K562 (cell line): ENCODE measurements at regions not wholly inside any gene's neighbourhood (a gene's known extent, or its start where the extent isn't known, plus 50 kb on each side); places are given as distances from the start of the nearest gene placed in this dataset.

Experiments
- ATAC-seq: fragments of 200-7000 bp; cut with Tn5 transposase; 3 replicates; pipeline ENCODE4 v1.9.1; 2020; ENCODE audit warnings: moderate library complexity
- BruUV-seq: library from RNA; stranded (reverse); fragments of 400-500 nt; replicated peaks from 2 replicates; lab custom pipeline; 2021; lab: Mats Ljungman, UMichigan
- CTCF ChIA-PET: fragments of 300-600 bp; formaldehyde crosslinking; extraction: SDS; loops from one replicate; lab custom pipeline; 2021; ENCODE audit warnings: low intra/inter-chr PET ratio; lab: Yijun Ruan, JAX
- POLR2A ChIA-PET: fragments of 300-600, 350-650 bp; sonication (Branson Sonifier 250); formaldehyde crosslinking; extraction: SDS; loops from one replicate; lab custom pipeline; 2021; ENCODE audit warnings: antibody characterized with exemption, inconsistent platforms; lab: Yijun Ruan, JAX
- DNase-seq, 4 experiments: peaks; one replicate each; pipeline versions ENCODE4 v3.0.0 to v3.0.0-alpha.2; 2011 to 2018; ENCODE audit warnings: low spot score in 3 of 4, mixed read lengths in 3 of 4; ENCODE audit errors: extremely low read depth in 1 of 4
- FAIRE-seq: peaks from 2 replicates; lab custom pipeline; 2011; peaks lifted over from hg19 to GRCh38; lab: Jason Lieb, UNC
- H2AFZ ChIP-seq: 2 replicates; pipeline ENCODE4 v1.6.0; 2011; ENCODE audit warnings: low read depth, low read length, control low read depth, inconsistent platforms
- H3K27ac ChIP-seq: fragments of 200-600 bp; 3 replicates; pipeline ENCODE4 v1.8.0; 2011; ENCODE audit warnings: low read depth, mild to moderate bottlenecking, control low read depth, inconsistent platforms, low read length, moderate library complexity, mixed read lengths; ENCODE audit errors: extremely low read depth
- H3K27me3 ChIP-seq, 2 experiments: fragments of 300-600 bp in 1 of 2; 2 replicates in 1 of 2; 3 replicates in 1 of 2; pipeline versions ENCODE4 v1.6.0 to v1.8.0; 2011; ENCODE audit warnings: inconsistent platforms in 2 of 2, low read length in 2 of 2, mild to moderate bottlenecking in 1 of 2, mixed read lengths in 1 of 2, moderate library complexity in 1 of 2; ENCODE audit not compliant: control insufficient read depth in 2 of 2, insufficient read depth in 2 of 2
- H3K36me3 ChIP-seq: fragments of 300-600 bp; 3 replicates; pipeline ENCODE4 v1.8.0; 2011; ENCODE audit warnings: mild to moderate bottlenecking, low read length, inconsistent platforms; ENCODE audit not compliant: control insufficient read depth, insufficient read depth
- H3K4me1 ChIP-seq, 2 experiments: fragments of 200-600 bp in 1 of 2; replicated peaks in 1 of 2; 2 replicates in 1 of 2; 3 replicates in 1 of 2; pipeline versions ENCODE4 v1.5.1 to v1.8.0; 2011; ENCODE audit warnings: inconsistent platforms in 2 of 2, low read length in 2 of 2, mild to moderate bottlenecking in 1 of 2, mixed read lengths in 1 of 2, moderate library complexity in 1 of 2; ENCODE audit not compliant: control insufficient read depth in 2 of 2, insufficient read depth in 2 of 2
- H3K4me2 ChIP-seq: 2 replicates; pipeline ENCODE4 v1.6.1; 2011; ENCODE audit warnings: low read length, control low read depth, inconsistent platforms, mixed read lengths; ENCODE audit not compliant: insufficient read depth
- H3K4me3 ChIP-seq: fragments of 200-600 bp; sonication (generic), shearing (Covaris generic); 2 replicates; pipeline ENCODE4 v1.5.1; 2016; ENCODE audit warnings: control low read depth, inconsistent platforms
- H3K79me2 ChIP-seq: fragments of 200-600 bp; 3 replicates; pipeline ENCODE4 v1.8.0; 2011; ENCODE audit warnings: low read length, inconsistent platforms; ENCODE audit not compliant: control insufficient read depth, insufficient read depth
- H3K9ac ChIP-seq, 2 experiments: 2 replicates each; pipeline versions ENCODE4 v1.6.0 to v1.6.1; 2011; ENCODE audit warnings: low read depth in 2 of 2, low read length in 2 of 2, control low read depth in 1 of 2, inconsistent platforms in 1 of 2, mild to moderate bottlenecking in 1 of 2, mixed read lengths in 1 of 2; ENCODE audit not compliant: insufficient read depth in 1 of 2
- H3K9me1 ChIP-seq: one replicate; pipeline ENCODE4 v1.6.0; 2011; ENCODE audit warnings: inconsistent platforms, mild to moderate bottlenecking, low read length, moderate library complexity; ENCODE audit not compliant: control insufficient read depth, insufficient read depth
- H3K9me3 ChIP-seq: replicated peaks from 2 replicates; pipeline ENCODE4 v1.5.1; 2011; ENCODE audit warnings: low read depth, low read length, inconsistent platforms; ENCODE audit not compliant: control insufficient read depth, insufficient read depth
- H4K20me1 ChIP-seq: replicated peaks from 2 replicates; pipeline ENCODE4 v1.6.1; 2011; ENCODE audit warnings: low read length, inconsistent platforms, mixed read lengths; ENCODE audit not compliant: control insufficient read depth, insufficient read depth
- ELF2 ChIP-seq: fragments of 250-450 bp; sonication (Bioruptor Pico); IDR thresholded peaks from 2 replicates; pipeline ENCODE4 v1.5.0; 2021; ENCODE audit warnings: mild to moderate bottlenecking
- ETV1 ChIP-seq: fragments of 450-650 bp; conservative IDR thresholded peaks from 2 replicates; pipeline ENCODE4 v1.6.1; 2016; ENCODE audit warnings: missing genetic modification characterization, control low read depth, low read depth, missing compliant biosample characterization
- FIP1L1 ChIP-seq: fragments of 200-400 bp; formaldehyde crosslinking; IDR thresholded peaks from 2 replicates; pipeline ENCODE4 v1.6.1; 2018; ENCODE audit warnings: mild to moderate bottlenecking, low read depth, low read length; ENCODE audit not compliant: poor library complexity, severe bottlenecking
- KDM4B ChIP-seq, 2 experiments: fragments of 450-650 bp in 1 of 2; sonication (generic) in 1 of 2; IDR thresholded peaks; 2 replicates each; pipeline ENCODE4 v1.6.1; 2016 to 2017; ENCODE audit warnings: borderline replicate concordance in 2 of 2, antibody characterized with exemption in 1 of 2, low read depth in 1 of 2, mild to moderate bottlenecking in 1 of 2
- NFATC3 ChIP-seq: fragments of 450-650 bp; IDR thresholded peaks from 2 replicates; pipeline ENCODE4 v1.6.1; 2017; ENCODE audit warnings: mild to moderate bottlenecking
- NFE2 ChIP-seq: IDR thresholded peaks from 2 replicates; pipeline ENCODE4 v1.6.1; 2014; ENCODE audit warnings: antibody characterized with exemption, low read depth
- SETDB1 ChIP-seq: IDR thresholded peaks from one replicate; pipeline ENCODE4 v1.6.1; 2012; ENCODE audit warnings: low read length, control low read depth, inconsistent platforms
- TAF7 ChIP-seq: fragments of 450-650 bp; IDR thresholded peaks from 2 replicates; pipeline ENCODE4 v1.6.1; 2016; ENCODE audit warnings: missing genetic modification characterization, missing compliant biosample characterization
- THAP12 ChIP-seq: fragments of 250-450 bp; sonication (Bioruptor Pico); IDR thresholded peaks from 2 replicates; pipeline ENCODE4 v1.9.0; 2021; ENCODE audit warnings: mild to moderate bottlenecking, inconsistent platforms
- ZNF253 ChIP-seq: fragments of 250-450 bp; sonication (Bioruptor Pico); conservative IDR thresholded peaks from 2 replicates; pipeline ENCODE4 v1.6.1; 2021; ENCODE audit warnings: mild to moderate bottlenecking
- ZNF79 ChIP-seq: fragments of 250-450 bp; sonication (Bioruptor Pico); IDR thresholded peaks from 2 replicates; pipeline ENCODE4 v1.4.0; 2020; ENCODE audit warnings: low read depth, mild to moderate bottlenecking, moderate library complexity
- WGBS: fragments of 100-300 bp; shearing (Covaris generic); methylation state at CpG from one replicate; pipeline ENCODE4 v1.1.6; 2016; ENCODE audit warnings: low coverage, mixed read lengths; ENCODE audit not compliant: insufficient coverage; ENCODE audit errors: missing lambda C conversion rate; 5-methylcytosine and 5-hydroxymethylcytosine counted together
- in situ Hi-C: fragments of 300-500 bp; cut with MboI; formaldehyde crosslinking; loops from 4 replicates; pipeline ENCODE4 v1.15.0; 2018; ENCODE audit warnings: inconsistent platforms, mixed read lengths
- intact Hi-C: fragments of 100-400 bp; cut with micrococcal nuclease; formaldehyde crosslinking; loops from 2 replicates; pipeline ENCODE4 v1.14.2; 2022

- no peak overlapping the region for H2AFZ ChIP-seq
- POLR2A ChIA-PET = no interaction called here
- no peak overlapping the region for H3K9ac ChIP-seq
Measured at GRCh38 chr22:48651036-48651890, 1176.4 kb downstream of the BRD1 start.

More at GRCh38 chr22:48651036-48651890, 1176.4 kb downstream of the BRD1 start:
- DNase-seq (no peak), FAIRE-seq (no peak), ATAC-seq (no peak)
- no peaks in the 10 kb centered on the region for H3K36me3 ChIP-seq
- no peaks in the 10 kb centered on the region; the same call in 1 of the 2 replicates for H4K20me1 ChIP-seq
- no peaks in the 10 kb centered on the region for H3K4me1 ChIP-seq
- H3K9me1 ChIP-seq = no peaks in the 10 kb centered on the region
- in situ Hi-C loops = no loop called here
- intact Hi-C loops = no loop called here
- no peaks in the 10 kb centered on the region; a peak in 1 of 5 replicates for H3K27me3 ChIP-seq
- TF ChIP-seq ZNF79 (CRISPR knock-in tag) (no peak), SETDB1 (no peak), ETV1 (tag) (no peak), FIP1L1 (no peak), NFATC3 (no peak), THAP12 (no peak), TAF7 (tag) (no peak), NFE2 (no peak), ELF2 (CRISPR knock-in tag) (no peak), KDM4B (IDR thresholded peaks at IDR 0.05; ENCODE audit: borderline replicate concordance in 2 of 2, low read depth in 1 of 2) (no peak), ZNF253 (CRISPR knock-in tag) (no peak)
- H3K4me3 ChIP-seq = no peak overlapping the region
- H3K79me2 ChIP-seq = no peaks in the 10 kb centered on the region
- no peak overlapping the region for H3K4me2 ChIP-seq
- no TSS peak for BruUV-seq
- CTCF ChIA-PET = no interaction called here
- WGBS = 0% methylated on average over 15 of the region's 26 CpGs
- H3K9me3 ChIP-seq = no peaks in the 10 kb centered on the region
- H3K27ac ChIP-seq = no peak overlapping the region
